IMR-90 (cell line): ENCODE measurements at regions not wholly inside any gene's neighbourhood (a gene's known extent, or its start where the extent isn't known, plus 50 kb on each side); places are given as distances from the start of the nearest gene placed in this dataset.

Experiments
- ATAC-seq: fragments of 200-7000 bp; cut with Tn5 transposase; 2 replicates; pipeline ENCODE4 v1.9.1; 2020; ENCODE audit warnings: low read depth, mild to moderate bottlenecking, moderate library complexity
- BruUV-seq: library from RNA; stranded (reverse); fragments of 400-500 nt; replicated peaks from 2 replicates; lab custom pipeline; 2021; lab: Mats Ljungman, UMichigan
- CTCF ChIA-PET: fragments of 300-600 bp; formaldehyde crosslinking; extraction: SDS; loops from one replicate; lab custom pipeline; 2021; ENCODE audit warnings: antibody characterized with exemption; lab: Yijun Ruan, JAX
- POLR2A ChIA-PET: fragments of 300-600 bp; sonication (Branson Sonifier 250); formaldehyde crosslinking; loops from one replicate; lab custom pipeline; 2022; ENCODE audit warnings: antibody characterized with exemption; ENCODE audit not compliant: unreplicated experiment; lab: Charles Lee
- DNase-seq: peaks from one replicate; pipeline ENCODE4 v3.0.0; 2013
- H2AFZ ChIP-seq: replicated peaks from 2 replicates; pipeline ENCODE3; 2013; ENCODE audit warnings: low read length, mild to moderate bottlenecking; ENCODE audit not compliant: poor library complexity
- H2AK5ac ChIP-seq: 2 replicates; pipeline ENCODE4 v1.6.1; 2013; ENCODE audit warnings: low read depth, low read length, inconsistent platforms
- H2AK9ac ChIP-seq: replicated peaks from 2 replicates; pipeline ENCODE3; 2013; ENCODE audit warnings: mild to moderate bottlenecking, low read depth, low read length, moderate library complexity; ENCODE audit not compliant: poor library complexity
- H2BK120ac ChIP-seq: 2 replicates; pipeline ENCODE4 v1.6.1; 2013; ENCODE audit warnings: low read depth, low read length, inconsistent platforms
- H2BK15ac ChIP-seq: 3 replicates; pipeline ENCODE4 v1.6.1; 2013; ENCODE audit warnings: low read depth, low read length, inconsistent platforms
- H2BK20ac ChIP-seq: 2 replicates; pipeline ENCODE4 v1.6.1; 2013; ENCODE audit warnings: low read depth, mild to moderate bottlenecking, inconsistent platforms, low read length, moderate library complexity
- H2BK5ac ChIP-seq: 2 replicates; pipeline ENCODE4 v1.6.1; 2013; ENCODE audit warnings: mild to moderate bottlenecking, low read depth, low read length, inconsistent platforms; ENCODE audit not compliant: poor library complexity, severe bottlenecking
- H3K14ac ChIP-seq: replicated peaks from 2 replicates; pipeline ENCODE4 v1.6.1; 2013; ENCODE audit warnings: low read depth, low read length, inconsistent platforms
- H3K18ac ChIP-seq: 2 replicates; pipeline ENCODE4 v1.6.1; 2013; ENCODE audit warnings: low read depth, low read length, control low read depth
- H3K23ac ChIP-seq: 2 replicates; pipeline ENCODE4 v1.6.1; 2013; ENCODE audit warnings: low read depth, low read length, inconsistent platforms
- H3K27ac ChIP-seq: 2 replicates; pipeline ENCODE4 v1.5.1; 2013; ENCODE audit warnings: mild to moderate bottlenecking, control low read depth, low read length; ENCODE audit not compliant: insufficient read depth
- H3K27me3 ChIP-seq: 2 replicates; pipeline ENCODE4 v1.6.1; 2013; ENCODE audit warnings: low read length; ENCODE audit not compliant: control insufficient read depth, insufficient read depth
- H3K36me3 ChIP-seq: 2 replicates; pipeline ENCODE4 v1.6.1; 2013; ENCODE audit warnings: low read length, mixed read lengths; ENCODE audit not compliant: control insufficient read depth, insufficient read depth
- H3K4ac ChIP-seq: 2 replicates; pipeline ENCODE4 v1.6.1; 2013; ENCODE audit warnings: low read depth, low read length, inconsistent platforms
- H3K4me1 ChIP-seq: 2 replicates; pipeline ENCODE4 v1.6.1; 2013; ENCODE audit warnings: low read length, mixed read lengths; ENCODE audit not compliant: control insufficient read depth, insufficient read depth
- H3K4me2 ChIP-seq: 2 replicates; pipeline ENCODE4 v1.6.1; 2013; ENCODE audit warnings: low read depth, mild to moderate bottlenecking, control low read depth, low read length, moderate library complexity
- H3K4me3 ChIP-seq: 2 replicates; pipeline ENCODE4 v1.5.1; 2013; ENCODE audit warnings: low read depth, mild to moderate bottlenecking, control low read depth, low read length, moderate library complexity; ENCODE audit not compliant: insufficient read depth
- H3K56ac ChIP-seq: 2 replicates; pipeline ENCODE4 v1.6.1; 2013; ENCODE audit warnings: low read length, inconsistent platforms; ENCODE audit not compliant: insufficient read depth; ENCODE audit errors: extremely low read depth
- H3K79me1 ChIP-seq, 2 experiments: 2 replicates each; pipeline ENCODE4 v1.6.1; 2013; ENCODE audit warnings: low read length in 2 of 2, inconsistent platforms in 1 of 2, low read depth in 1 of 2
- H3K9ac ChIP-seq: 2 replicates; pipeline ENCODE4 v1.6.1; 2013; ENCODE audit warnings: low read depth, low read length, control low read depth
- H3K9me1 ChIP-seq: 2 replicates; pipeline ENCODE4 v1.6.1; 2013; ENCODE audit warnings: low read length, inconsistent platforms; ENCODE audit not compliant: insufficient read depth
- H3K9me3 ChIP-seq: 2 replicates; pipeline ENCODE4 v1.6.1; 2013; ENCODE audit warnings: low read length; ENCODE audit not compliant: control insufficient read depth, insufficient read depth
- H4K20me1 ChIP-seq: 2 replicates; pipeline ENCODE4 v1.6.1; 2013; ENCODE audit warnings: low read length, inconsistent platforms; ENCODE audit not compliant: insufficient read depth
- H4K5ac ChIP-seq: 2 replicates; pipeline ENCODE4 v1.6.1; 2013; ENCODE audit warnings: mild to moderate bottlenecking, low read depth, low read length, control low read depth
- H4K8ac ChIP-seq, 2 experiments: 2 replicates each; pipeline ENCODE4 v1.6.1; 2013; ENCODE audit warnings: low read depth in 2 of 2, low read length in 2 of 2, control low read depth in 1 of 2, inconsistent platforms in 1 of 2
- H4K91ac ChIP-seq: 2 replicates; pipeline ENCODE4 v1.6.1; 2013; ENCODE audit warnings: low read depth, low read length, inconsistent platforms; ENCODE audit not compliant: insufficient read depth
- CHD1 ChIP-seq: IDR thresholded peaks from 2 replicates; pipeline ENCODE4 v1.6.1; 2012; ENCODE audit warnings: low read depth, low read length, improper control_type of control experiment
- CTCF ChIP-seq: conservative IDR thresholded peaks from 2 replicates; pipeline ENCODE4 v1.5.1; 2012; ENCODE audit warnings: mild to moderate bottlenecking, low read depth, low read length, improper control_type of control experiment
- MAFK ChIP-seq: IDR thresholded peaks from 2 replicates; pipeline ENCODE4 v1.6.1; 2012; ENCODE audit warnings: low read depth, low read length, improper control_type of control experiment
- MXI1 ChIP-seq: IDR thresholded peaks from 2 replicates; pipeline ENCODE4 v1.6.1; 2012; ENCODE audit warnings: low read depth, mild to moderate bottlenecking, low read length, moderate library complexity, borderline replicate concordance
- NFE2L2 ChIP-seq: fragments of 150-350 bp; IDR thresholded peaks from 2 replicates; pipeline ENCODE4 v1.6.1; 2016; ENCODE audit warnings: low read depth, mild to moderate bottlenecking, low read length
- RFX5 ChIP-seq: IDR thresholded peaks from 2 replicates; pipeline ENCODE4 v1.8.0; 2012; ENCODE audit warnings: low read depth, mild to moderate bottlenecking, low read length, moderate library complexity
- SMC3 ChIP-seq: fragments of 150-350 bp; IDR thresholded peaks from 2 replicates; pipeline ENCODE4 v1.6.1; 2016; ENCODE audit warnings: low read depth, mild to moderate bottlenecking, antibody characterized with exemption, low read length, moderate library complexity
- WGBS, 2 experiments: methylation state at CpG; one replicate each; pipeline versions ENCODE4 v1.1.5 to v1.1.7; 2013; ENCODE audit warnings: missing lambda C conversion rate in 2 of 2; ENCODE audit not compliant: insufficient read length in 1 of 2; ENCODE audit errors: extremely low coverage in 2 of 2; 5-methylcytosine and 5-hydroxymethylcytosine counted together
- dilution Hi-C: fragments of 300-500 bp; cut with HindIII; formaldehyde crosslinking; loops from one replicate; pipeline ENCODE4 v1.14.3; 2018; ENCODE audit warnings: low sequenced_read_pairs; ENCODE audit not compliant: unreplicated experiment
- in situ Hi-C: fragments of 300-500 bp; cut with MboI; formaldehyde crosslinking; loops from 3 replicates; pipeline ENCODE4 v1.14.3; 2019; ENCODE audit warnings: low sequenced_read_pairs, inconsistent platforms, mixed read lengths
- intact Hi-C: fragments of 100-400 bp; cut with micrococcal nuclease; formaldehyde crosslinking; loops from 2 replicates; pipeline ENCODE4 v1.10.0; 2022

GRCh38 chr7:106504645-106505044, 156.3 kb downstream of the CCDC71L start:
- no peaks in the 10 kb centered on the region for H4K20me1 ChIP-seq
- H2BK120ac ChIP-seq, result no peak overlapping the region
- POLR2A ChIA-PET, result no interaction called here
- H3K79me1 ChIP-seq, result no peaks in the 10 kb centered on the region
- no TSS peak for BruUV-seq
- no peak overlapping the region for H2BK5ac ChIP-seq
- no peaks in the 10 kb centered on the region for H3K9me3 ChIP-seq
- no peak overlapping the region for H3K4me3 ChIP-seq
- H2BK20ac ChIP-seq, result no peak overlapping the region
- no peak overlapping the region for H2AK9ac ChIP-seq
- H3K14ac ChIP-seq, result no peak overlapping the region
- no peak overlapping the region for H3K27ac ChIP-seq
- intact Hi-C loops (no loop called here), in situ Hi-C loops (no loop called here), dilution Hi-C loops (no loop called here)
- no peak overlapping the region for H3K9ac ChIP-seq
- no peak overlapping the region for H3K23ac ChIP-seq
- no peak overlapping the region for H3K4me2 ChIP-seq
- no peak for ATAC-seq
- H3K9me1 ChIP-seq, result no peaks in the 10 kb centered on the region
- WGBS, 2 experiments, result no CpG with 5 or more reads among the region's 1 CpG
- no peak overlapping the region for H2AK5ac ChIP-seq
- no peak overlapping the region for H3K18ac ChIP-seq
- no peak for TF ChIP-seq SMC3
- TF ChIP-seq MAFK, result no peak
- TF ChIP-seq NFE2L2, result no peak
- no peak for TF ChIP-seq RFX5
- TF ChIP-seq CHD1, result no peak
- no peak for TF ChIP-seq MXI1
- TF ChIP-seq CTCF, result no peak
- H2AFZ ChIP-seq, result no peak overlapping the region
- no peak overlapping the region for H3K56ac ChIP-seq
- H2BK15ac ChIP-seq, result no peak overlapping the region
- no peaks in the 10 kb centered on the region for H3K4me1 ChIP-seq
- H3K27me3 ChIP-seq, result no peaks in the 10 kb centered on the region
- CTCF ChIA-PET, result no interaction called here
- H3K4ac ChIP-seq, result no peak overlapping the region
- DNase-seq, result peak; percentile 47
- H4K8ac ChIP-seq, result no peak overlapping the region
- H4K91ac ChIP-seq, result no peak overlapping the region
- no peak overlapping the region for H4K5ac ChIP-seq
- H3K36me3 ChIP-seq, result no peaks in the 10 kb centered on the region
